SK-N-SH (cell line): ENCODE measurements at regions not wholly inside any gene's neighbourhood (a gene's known extent, or its start where the extent isn't known, plus 50 kb on each side); places are given as distances from the start of the nearest gene placed in this dataset.

Experiments used
- CTCF ChIA-PET: fragments of 300-600, 350-600 bp; formaldehyde crosslinking; extraction: SDS; loops from one replicate; lab custom pipeline; 2021; lab: Yijun Ruan, JAX
- POLR2A ChIA-PET: fragments of 350-600 bp; sonication (Branson Sonifier 250); formaldehyde crosslinking; extraction: SDS; loops from one replicate; lab custom pipeline; 2020; ENCODE audit warnings: antibody characterized with exemption, inconsistent platforms; lab: Yijun Ruan, JAX
- DNase-seq: peaks from one replicate; pipeline ENCODE4 v3.0.0; 2012
- H2AFZ ChIP-seq: fragments of 200-600 bp; sonication (generic); 2 replicates; pipeline ENCODE4 v1.8.1; 2016; ENCODE audit warnings: antibody characterized with exemption, mild to moderate bottlenecking, low read depth
- H3F3A ChIP-seq: fragments of 200-600 bp; sonication (generic); replicated peaks from 2 replicates; pipeline ENCODE3; 2016; ENCODE audit warnings: antibody characterized with exemption, mild to moderate bottlenecking; ENCODE audit not compliant: insufficient read depth
- H3K27ac ChIP-seq, 2 experiments: fragments of 200-500 bp in 1 of 2; fragments of 200-600 bp in 1 of 2; sonication (Bioruptor generic) in 1 of 2; sonication (generic), shearing (Covaris generic) in 1 of 2; 2 replicates each; pipeline versions ENCODE4 v1.5.1 to v1.6.1; 2014 to 2016; ENCODE audit warnings: low read depth in 2 of 2, inconsistent platforms in 1 of 2, low read length in 1 of 2, mild to moderate bottlenecking in 1 of 2, mixed read lengths in 1 of 2
- H3K27me3 ChIP-seq: fragments of 200-600 bp; sonication (generic), shearing (Covaris generic); 2 replicates; pipeline ENCODE4 v1.6.1; 2016; ENCODE audit warnings: mixed run types; ENCODE audit not compliant: insufficient read depth
- H3K36me3 ChIP-seq, 2 experiments: fragments of 200-500 bp in 1 of 2; fragments of 200-600 bp in 1 of 2; sonication (Bioruptor generic) in 1 of 2; sonication (generic) in 1 of 2; replicated peaks in 1 of 2; 2 replicates each; pipeline versions ENCODE3 to v1.5.1; 2014 to 2016; ENCODE audit warnings: low read length in 1 of 2, mild to moderate bottlenecking in 1 of 2; ENCODE audit not compliant: insufficient read depth in 2 of 2, control insufficient read depth in 1 of 2
- H3K4me1 ChIP-seq, 2 experiments: fragments of 200-500 bp in 1 of 2; fragments of 200-600 bp in 1 of 2; sonication (Bioruptor generic) in 1 of 2; sonication (generic), shearing (Covaris generic) in 1 of 2; 2 replicates each; pipeline versions ENCODE4 v1.5.1 to v1.6.1; 2014 to 2016; ENCODE audit warnings: low read depth in 1 of 2, low read length in 1 of 2, mixed run types in 1 of 2; ENCODE audit not compliant: insufficient read depth in 2 of 2, control insufficient read depth in 1 of 2
- H3K4me2 ChIP-seq: fragments of 200-600 bp; sonication (generic), shearing (Covaris generic); 2 replicates; pipeline ENCODE4 v1.6.1; 2017; ENCODE audit warnings: mixed run types
- H3K4me3 ChIP-seq, 2 experiments: fragments of 200-500 bp in 1 of 2; fragments of 200-600 bp in 1 of 2; sonication (Bioruptor generic) in 1 of 2; sonication (generic), shearing (Covaris generic) in 1 of 2; 2 replicates each; pipeline versions ENCODE4 v1.5.1 to v1.8.1; 2014 to 2016; ENCODE audit warnings: low read depth in 2 of 2, inconsistent platforms in 1 of 2, low read length in 1 of 2, mild to moderate bottlenecking in 1 of 2, mixed read lengths in 1 of 2, moderate library complexity in 1 of 2
- H3K79me2 ChIP-seq: fragments of 200-600 bp; sonication (generic); 2 replicates; pipeline ENCODE4 v1.8.1; 2017; ENCODE audit warnings: mild to moderate bottlenecking; ENCODE audit not compliant: insufficient read depth
- H3K9ac ChIP-seq: fragments of 200-600 bp; sonication (generic); 2 replicates; pipeline ENCODE4 v1.6.1; 2017; ENCODE audit warnings: mixed run types
- H3K9me2 ChIP-seq: fragments of 200-600 bp; sonication (generic); 2 replicates; pipeline ENCODE4 v1.6.1; 2017; ENCODE audit warnings: mixed run types
- H3K9me3 ChIP-seq: fragments of 200-600 bp; sonication (generic); 2 replicates; pipeline ENCODE4 v1.6.1; 2017; ENCODE audit warnings: mixed run types, mild to moderate bottlenecking, moderate library complexity
- H4K20me1 ChIP-seq: fragments of 200-600 bp; sonication (generic); 2 replicates; pipeline ENCODE4 v1.6.1; 2017; ENCODE audit warnings: mild to moderate bottlenecking, mixed run types; ENCODE audit not compliant: insufficient read depth
- CHD2 ChIP-seq: fragments of 150-350 bp; IDR thresholded peaks from 2 replicates; pipeline ENCODE4 v1.6.1; 2018; ENCODE audit warnings: low read length; ENCODE audit not compliant: partially characterized antibody
- EP300 ChIP-seq, 2 experiments: IDR thresholded peaks; 2 replicates each; pipeline versions ENCODE4 v1.4.0 to v1.6.1; 2012; ENCODE audit warnings: borderline replicate concordance in 1 of 2, low read depth in 1 of 2, low read length in 1 of 2
- EZH2phosphoT487 ChIP-seq: fragments of 200-600 bp; sonication (generic); IDR thresholded peaks from 2 replicates; pipeline ENCODE4 v1.6.1; 2017; ENCODE audit warnings: low read depth, mixed run types, mild to moderate bottlenecking, antibody characterized with exemption, moderate library complexity, borderline replicate concordance
- GABPA ChIP-seq: IDR thresholded peaks from 2 replicates; pipeline ENCODE4 v1.4.0; 2012; ENCODE audit warnings: low read depth, mild to moderate bottlenecking
- MEF2A ChIP-seq: IDR thresholded peaks from 2 replicates; pipeline ENCODE4 v1.4.0; 2012; ENCODE audit warnings: low read depth, borderline replicate concordance
- MXI1 ChIP-seq: IDR thresholded peaks from 2 replicates; pipeline ENCODE4 v1.6.1; 2012; ENCODE audit warnings: mild to moderate bottlenecking, low read depth, low read length, improper control_type of control experiment
- NFIC ChIP-seq: IDR thresholded peaks from 2 replicates; pipeline ENCODE4 v1.4.0; 2012; ENCODE audit warnings: borderline replicate concordance
- NRF1 ChIP-seq: IDR thresholded peaks from 2 replicates; pipeline ENCODE4 v1.6.1; 2012; ENCODE audit warnings: low read depth, mild to moderate bottlenecking, low read length
- PBX3 ChIP-seq: IDR thresholded peaks from 2 replicates; pipeline ENCODE4; 2012
- RCOR1 ChIP-seq: fragments of 150-350 bp; IDR thresholded peaks from 2 replicates; pipeline ENCODE4 v1.6.1; 2017; ENCODE audit warnings: antibody characterized with exemption, low read length
- RXRA ChIP-seq: IDR thresholded peaks from 2 replicates; pipeline ENCODE4 v1.4.0; 2012; ENCODE audit warnings: low read depth, mild to moderate bottlenecking, borderline replicate concordance
- USF1 ChIP-seq: IDR thresholded peaks from 2 replicates; pipeline ENCODE4 v1.4.0; 2012; ENCODE audit warnings: low read depth, borderline replicate concordance
- ZBTB33 ChIP-seq: IDR thresholded peaks from 2 replicates; pipeline ENCODE4 v1.4.0; 2012; ENCODE audit warnings: low read depth, borderline replicate concordance
- WGBS: methylation state at CpG from one replicate; pipeline ENCODE4 v1.1.6; 2017; ENCODE audit warnings: low lambda C conversion rate; 5-methylcytosine and 5-hydroxymethylcytosine counted together
- TF ChIP-seq, protein P1 (sequence below): fragments of 150-350 bp; IDR thresholded peaks from 2 replicates; pipeline ENCODE4 v1.6.1; 2017; ENCODE audit warnings: antibody characterized with exemption, low read length, low read depth, borderline replicate concordance
- TF ChIP-seq, protein P2 (sequence below): fragments of 200-600 bp; sonication (generic); IDR thresholded peaks from 2 replicates; pipeline ENCODE4 v1.6.1; 2017; ENCODE audit warnings: antibody characterized with exemption, mild to moderate bottlenecking, moderate library complexity
- TF ChIP-seq, protein P3 (sequence below): IDR thresholded peaks from 2 replicates; pipeline ENCODE4 v1.4.0; 2012; ENCODE audit warnings: low read depth

- no peak overlapping the region for H3K9ac ChIP-seq
- ChIA-PET CTCF (no interaction called here), POLR2A (no interaction called here)
- H4K20me1 ChIP-seq, result no peaks in the 10 kb centered on the region
- no peaks in the 10 kb centered on the region for H3K9me2 ChIP-seq
- no peak overlapping the region for H2AFZ ChIP-seq
- no peak overlapping the region for H3K4me3 ChIP-seq
- H3K4me2 ChIP-seq, result no peak overlapping the region
- H3K27me3 ChIP-seq, result no peaks in the 10 kb centered on the region
- no peaks in the 10 kb centered on the region for H3K9me3 ChIP-seq
- WGBS, result 72% methylated on average over 2 of the region's 2 CpGs
- TF ChIP-seq EZH2phosphoT487 (no peak), RXRA (no peak), MXI1 (no peak), GABPA (no peak), PBX3 (no peak), RCOR1 (no peak), EP300 (IDR thresholded peaks at IDR 0.05; ENCODE audit: borderline replicate concordance in 1 of 2, low read depth in 1 of 2, low read length in 1 of 2) (no peak), ZBTB33 (no peak), NFIC (no peak), USF1 (no peak), CHD2 (no peak), MEF2A (no peak), NRF1 (no peak)
- TF ChIP-seq, protein P1, sequence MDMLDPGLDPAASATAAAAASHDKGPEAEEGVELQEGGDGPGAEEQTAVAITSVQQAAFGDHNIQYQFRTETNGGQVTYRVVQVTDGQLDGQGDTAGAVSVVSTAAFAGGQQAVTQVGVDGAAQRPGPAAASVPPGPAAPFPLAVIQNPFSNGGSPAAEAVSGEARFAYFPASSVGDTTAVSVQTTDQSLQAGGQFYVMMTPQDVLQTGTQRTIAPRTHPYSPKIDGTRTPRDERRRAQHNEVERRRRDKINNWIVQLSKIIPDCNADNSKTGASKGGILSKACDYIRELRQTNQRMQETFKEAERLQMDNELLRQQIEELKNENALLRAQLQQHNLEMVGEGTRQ, result no peak
- TF ChIP-seq, protein P2, sequence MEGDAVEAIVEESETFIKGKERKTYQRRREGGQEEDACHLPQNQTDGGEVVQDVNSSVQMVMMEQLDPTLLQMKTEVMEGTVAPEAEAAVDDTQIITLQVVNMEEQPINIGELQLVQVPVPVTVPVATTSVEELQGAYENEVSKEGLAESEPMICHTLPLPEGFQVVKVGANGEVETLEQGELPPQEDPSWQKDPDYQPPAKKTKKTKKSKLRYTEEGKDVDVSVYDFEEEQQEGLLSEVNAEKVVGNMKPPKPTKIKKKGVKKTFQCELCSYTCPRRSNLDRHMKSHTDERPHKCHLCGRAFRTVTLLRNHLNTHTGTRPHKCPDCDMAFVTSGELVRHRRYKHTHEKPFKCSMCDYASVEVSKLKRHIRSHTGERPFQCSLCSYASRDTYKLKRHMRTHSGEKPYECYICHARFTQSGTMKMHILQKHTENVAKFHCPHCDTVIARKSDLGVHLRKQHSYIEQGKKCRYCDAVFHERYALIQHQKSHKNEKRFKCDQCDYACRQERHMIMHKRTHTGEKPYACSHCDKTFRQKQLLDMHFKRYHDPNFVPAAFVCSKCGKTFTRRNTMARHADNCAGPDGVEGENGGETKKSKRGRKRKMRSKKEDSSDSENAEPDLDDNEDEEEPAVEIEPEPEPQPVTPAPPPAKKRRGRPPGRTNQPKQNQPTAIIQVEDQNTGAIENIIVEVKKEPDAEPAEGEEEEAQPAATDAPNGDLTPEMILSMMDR, result no peak
- TF ChIP-seq, protein P3, sequence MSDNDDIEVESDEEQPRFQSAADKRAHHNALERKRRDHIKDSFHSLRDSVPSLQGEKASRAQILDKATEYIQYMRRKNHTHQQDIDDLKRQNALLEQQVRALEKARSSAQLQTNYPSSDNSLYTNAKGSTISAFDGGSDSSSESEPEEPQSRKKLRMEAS, result no peak
- no peaks in the 10 kb centered on the region for H3K4me1 ChIP-seq
- H3F3A ChIP-seq, result no peaks in the 10 kb centered on the region
- H3K79me2 ChIP-seq, result no peaks in the 10 kb centered on the region
- no peaks in the 10 kb centered on the region for H3K36me3 ChIP-seq
- H3K27ac ChIP-seq, result no peak overlapping the region
- no peak for DNase-seq
Measured at GRCh38 chr10:34013235-34013634, 678.8 kb upstream of the NRP1 start.
